ENCODE measurements at regions not wholly inside any gene's neighbourhood (a gene's known extent, or its start where the extent isn't known, plus 50 kb on each side); places are given as distances from the start of the nearest gene placed in this dataset.

GRCh38 chr13:37383046-37383445 is 215.5 kb downstream of the POSTN start:
- intact Hi-C loops (cut with micrococcal nuclease), result no loop called here

GRCh38 chr13:37382146-37382545 is 216.4 kb downstream of the POSTN start:
- intact Hi-C loops (cut with micrococcal nuclease), result no loop called here
- DNase-seq, result peak; percentile 7
- Mint-ChIP-seq H3K36me3 (ENCODE audit: low read depth) (no peaks in the 10 kb centered on the region), H3K9me3 (no peaks in the 10 kb centered on the region), H3K27ac (no peak overlapping the region), H3K27me3 (no peaks in the 10 kb centered on the region), H3K4me1 (no peaks in the 10 kb centered on the region), H3K4me3 (no peak overlapping the region)

More at GRCh38 chr13:37383046-37383445, 215.5 kb downstream of the POSTN start:
- Mint-ChIP-seq H3K27me3 (no peaks in the 10 kb centered on the region), H3K4me3 (no peak overlapping the region), H3K36me3 (ENCODE audit: low read depth) (no peaks in the 10 kb centered on the region), H3K27ac (no peak overlapping the region), H3K9me3 (no peaks in the 10 kb centered on the region), H3K4me1 (no peaks in the 10 kb centered on the region)
- DNase-seq, result peak; percentile 6

- Mint-ChIP-seq H3K9me3 (no peaks in the 10 kb centered on the region), H3K36me3 (ENCODE audit: low read depth) (no peaks in the 10 kb centered on the region), H3K27ac (no peak overlapping the region), H3K4me3 (no peak overlapping the region), H3K4me1 (no peaks in the 10 kb centered on the region), H3K27me3 (no peaks in the 10 kb centered on the region)
- intact Hi-C loops (cut with micrococcal nuclease), result no loop called here
- DNase-seq, result no peak
Observed at GRCh38 chr13:37381502-37381901, 217.1 kb downstream of the POSTN start.

GRCh38 chr13:37379841-37380240 is 218.7 kb downstream of the POSTN start:
- Mint-ChIP-seq H3K36me3 (ENCODE audit: low read depth) (no peaks in the 10 kb centered on the region), H3K9me3 (no peaks in the 10 kb centered on the region), H3K27ac (no peak overlapping the region), H3K27me3 (no peaks in the 10 kb centered on the region), H3K4me1 (no peaks in the 10 kb centered on the region), H3K4me3 (no peak overlapping the region)
- DNase-seq, result no peak
- intact Hi-C loops (cut with micrococcal nuclease), result no loop called here

GRCh38 chr13:37375724-37376123 is 222.8 kb downstream of the POSTN start:
- DNase-seq, result no peak
- Mint-ChIP-seq H3K27me3 (no peaks in the 10 kb centered on the region), H3K4me3 (no peak overlapping the region), H3K27ac (no peak overlapping the region), H3K36me3 (ENCODE audit: low read depth) (no peaks in the 10 kb centered on the region), H3K9me3 (no peaks in the 10 kb centered on the region), H3K4me1 (no peaks in the 10 kb centered on the region)
- intact Hi-C loops (cut with micrococcal nuclease), result no loop called here

GRCh38 chr13:37375071-37375470 is 223.5 kb downstream of the POSTN start:
- Mint-ChIP-seq H3K4me1 (no peaks in the 10 kb centered on the region), H3K27ac (no peak overlapping the region), H3K27me3 (no peaks in the 10 kb centered on the region), H3K36me3 (ENCODE audit: low read depth) (no peaks in the 10 kb centered on the region), H3K9me3 (no peaks in the 10 kb centered on the region), H3K4me3 (no peak overlapping the region)
- intact Hi-C loops (cut with micrococcal nuclease), result no loop called here
- DNase-seq, result no peak

- Mint-ChIP-seq H3K27me3 (no peaks in the 10 kb centered on the region), H3K4me3 (no peak overlapping the region), H3K27ac (no peak overlapping the region), H3K4me1 (no peaks in the 10 kb centered on the region), H3K36me3 (ENCODE audit: low read depth) (no peaks in the 10 kb centered on the region), H3K9me3 (no peaks in the 10 kb centered on the region)
- DNase-seq, result no peak
- intact Hi-C loops (cut with micrococcal nuclease), result no loop called here
Observed at GRCh38 chr13:37369616-37370015, 229.0 kb downstream of the POSTN start.

GRCh38 chr13:37368501-37368900 is 230.1 kb downstream of the POSTN start:
- Mint-ChIP-seq H3K27ac (no peak overlapping the region), H3K4me1 (no peaks in the 10 kb centered on the region), H3K27me3 (no peaks in the 10 kb centered on the region), H3K9me3 (no peaks in the 10 kb centered on the region), H3K36me3 (ENCODE audit: low read depth) (no peaks in the 10 kb centered on the region), H3K4me3 (no peak overlapping the region)
- no peak for DNase-seq
- intact Hi-C loops (cut with micrococcal nuclease), result no loop called here

GRCh38 chr13:37366044-37366770 is 232.4 kb downstream of the POSTN start:
- H3K27me3 Mint-ChIP-seq, result no peaks in the 10 kb centered on the region

GRCh38 chr13:37365496-37365895 is 233.1 kb downstream of the POSTN start:
- H3K4me3 Mint-ChIP-seq, result no peak overlapping the region
- H3K36me3 Mint-ChIP-seq (ENCODE audit: low read depth), result no peaks in the 10 kb centered on the region
- intact Hi-C loops (cut with micrococcal nuclease), result no loop called here
- H3K9me3 Mint-ChIP-seq, result no peaks in the 10 kb centered on the region
- H3K27ac Mint-ChIP-seq, result no peak overlapping the region
- no peak for DNase-seq
- no peaks in the 10 kb centered on the region for H3K4me1 Mint-ChIP-seq
- H3K27me3 Mint-ChIP-seq, result no peaks in the 10 kb centered on the region

More at GRCh38 chr13:37366044-37366770, 232.4 kb downstream of the POSTN start:
- no peak overlapping the region for H3K4me3 Mint-ChIP-seq
- no peaks in the 10 kb centered on the region for H3K4me1 Mint-ChIP-seq
- intact Hi-C loops (cut with micrococcal nuclease), result no loop called here
- H3K9me3 Mint-ChIP-seq, result no peaks in the 10 kb centered on the region
- no peaks in the 10 kb centered on the region for H3K36me3 Mint-ChIP-seq (ENCODE audit: low read depth)
- DNase-seq, result no peak
- no peak overlapping the region for H3K27ac Mint-ChIP-seq

GRCh38 chr13:37364956-37365355 is 233.6 kb downstream of the POSTN start:
- no peak for DNase-seq
- Mint-ChIP-seq H3K27ac (no peak overlapping the region), H3K4me3 (no peak overlapping the region), H3K27me3 (no peaks in the 10 kb centered on the region), H3K36me3 (ENCODE audit: low read depth) (no peaks in the 10 kb centered on the region), H3K9me3 (no peaks in the 10 kb centered on the region), H3K4me1 (no peaks in the 10 kb centered on the region)
- intact Hi-C loops (cut with micrococcal nuclease), result no loop called here

- no peaks in the 10 kb centered on the region for H3K4me1 Mint-ChIP-seq
- H3K27ac Mint-ChIP-seq, result no peak overlapping the region
- no peak for DNase-seq
- no peaks in the 10 kb centered on the region for H3K36me3 Mint-ChIP-seq (ENCODE audit: low read depth)
- no peak overlapping the region for H3K4me3 Mint-ChIP-seq
- H3K9me3 Mint-ChIP-seq, result no peaks in the 10 kb centered on the region
- intact Hi-C loops (cut with micrococcal nuclease), result no loop called here
- no peaks in the 10 kb centered on the region for H3K27me3 Mint-ChIP-seq
Observed at GRCh38 chr13:37364007-37364406, 234.6 kb downstream of the POSTN start.

- no peak for DNase-seq
- Mint-ChIP-seq H3K36me3 (ENCODE audit: low read depth) (no peaks in the 10 kb centered on the region), H3K27me3 (no peaks in the 10 kb centered on the region), H3K4me1 (no peaks in the 10 kb centered on the region), H3K9me3 (no peaks in the 10 kb centered on the region), H3K27ac (no peak overlapping the region), H3K4me3 (no peak overlapping the region)
- intact Hi-C loops (cut with micrococcal nuclease), result no loop called here
Observed at GRCh38 chr13:37361608-37362007, 237.0 kb downstream of the POSTN start.

- intact Hi-C loops (cut with micrococcal nuclease), result no loop called here
- Mint-ChIP-seq H3K4me3 (no peak overlapping the region), H3K4me1 (no peaks in the 10 kb centered on the region), H3K27me3 (no peaks in the 10 kb centered on the region), H3K36me3 (ENCODE audit: low read depth) (no peaks in the 10 kb centered on the region), H3K27ac (no peak overlapping the region), H3K9me3 (no peaks in the 10 kb centered on the region)
- DNase-seq, result no peak
Observed at GRCh38 chr13:37360556-37360955, 238.0 kb downstream of the POSTN start.

GRCh38 chr13:37357548-37357947 is 241.0 kb downstream of the POSTN start:
- Mint-ChIP-seq H3K9me3 (no peaks in the 10 kb centered on the region), H3K27me3 (no peaks in the 10 kb centered on the region), H3K36me3 (ENCODE audit: low read depth) (no peaks in the 10 kb centered on the region), H3K4me3 (no peak overlapping the region), H3K27ac (no peak overlapping the region), H3K4me1 (no peaks in the 10 kb centered on the region)
- no peak for DNase-seq
- intact Hi-C loops (cut with micrococcal nuclease), result no loop called here
